Uterus (tissue), 3 donors: ENCODE measurements at regions not wholly inside any gene's neighbourhood (a gene's known extent, or its start where the extent isn't known, plus 50 kb on each side); places are given as distances from the start of the nearest gene placed in this dataset.

ENCODE experiments used
- DNase-seq, 2 donors: peaks; one replicate each; pipeline ENCODE4 v3.0.0-alpha.2; 2019 to 2020
- H3K27ac ChIP-seq, 2 donors: fragments of 200-600 bp; sonication (generic); 1 replicate in 1 of 2; 2 replicates in 1 of 2; pipeline ENCODE4 v1.5.1; 2016 to 2018
- H3K27me3 ChIP-seq, 2 donors: fragments of 200-600 bp; sonication (generic); one replicate each; pipeline ENCODE4 v1.5.1; 2018 to 2019; ENCODE audit warnings: control low read depth in 1 of 2
- H3K36me3 ChIP-seq, 2 donors: fragments of 200-600 bp; sonication (generic); one replicate each; pipeline ENCODE4 v1.5.1; 2019; ENCODE audit warnings: control low read depth in 1 of 2
- H3K4me1 ChIP-seq, 2 donors: fragments of 200-600 bp; sonication (generic); one replicate each; pipeline ENCODE4 v1.5.1; 2018 to 2019; ENCODE audit warnings: control low read depth in 1 of 2
- H3K4me3 ChIP-seq, 2 donors: fragments of 200-600 bp; sonication (generic); 1 replicate in 1 of 2; 2 replicates in 1 of 2; pipeline ENCODE4 v1.5.1; 2018 to 2019; ENCODE audit warnings: mild to moderate bottlenecking in 1 of 2
- H3K9me3 ChIP-seq, 2 donors: fragments of 200-600 bp; sonication (generic); one replicate each; pipeline ENCODE4 v1.5.1; 2019; ENCODE audit warnings: control low read depth in 1 of 2
- CTCF ChIP-seq, 4 experiments: fragments of 200-600 bp in 2 of 4; fragments of 450-650 bp in 2 of 4; sonication (generic) in 2 of 4; IDR thresholded peaks; one replicate each; pipeline ENCODE4 v1.5.1; 2016 to 2019; ENCODE audit warnings: antibody characterized with exemption in 4 of 4, mild to moderate bottlenecking in 2 of 4, moderate library complexity in 1 of 4
- POLR2A ChIP-seq, 2 donors: fragments of 450-650 bp; IDR thresholded peaks; one replicate each; pipeline ENCODE4 v1.6.1; 2016; ENCODE audit warnings: antibody characterized with exemption in 2 of 2, mild to moderate bottlenecking in 1 of 2, moderate library complexity in 1 of 2
- intact Hi-C: fragments of 100-400 bp; cut with DNase I; formaldehyde crosslinking; loops from one replicate; pipeline ENCODE4 v1.15.1; 2023; ENCODE audit warnings: low total_unique reads
- donor health status: DM: yes; HTN: yes; CAD: no.

GRCh38 chrX:145524931-145525330 is 277.6 kb downstream of the SPANXN1 start:
- Histone ChIP-seq H3K9me3 (no peaks in the 10 kb centered on the region), H3K4me3 (no peak overlapping the region), H3K4me1 (no peaks in the 10 kb centered on the region), H3K36me3 (no peaks in the 10 kb centered on the region), H3K27ac (no peak overlapping the region), H3K27me3 (no peaks in the 10 kb centered on the region)
- DNase-seq: no peak
- intact Hi-C loops: no loop called here
- TF ChIP-seq POLR2A (IDR thresholded peaks at IDR 0.05) (no peak), CTCF (IDR thresholded peaks at IDR 0.05) (no peak)

- intact Hi-C loops: no loop called here
These were observed 285.0 kb downstream of the SPANXN1 start for GRCh38 chrX:145532176-145532780.

GRCh38 chrX:145533534-145533933 is 284.1 kb upstream of the SLITRK2 start:
- no peak for TF ChIP-seq CTCF (IDR thresholded peaks at IDR 0.05)
- TF ChIP-seq POLR2A (IDR thresholded peaks at IDR 0.05): no peak
- no peak for DNase-seq
- intact Hi-C loops: no loop called here
- no peak overlapping the region for H3K4me3 ChIP-seq
- H3K27me3 ChIP-seq: no peaks in the 10 kb centered on the region
- no peaks in the 10 kb centered on the region for H3K4me1 ChIP-seq
- H3K27ac ChIP-seq: no peak overlapping the region
- no peaks in the 10 kb centered on the region for H3K9me3 ChIP-seq
- H3K36me3 ChIP-seq: no peaks in the 10 kb centered on the region

More at GRCh38 chrX:145532176-145532780, 285.0 kb downstream of the SPANXN1 start:
- H3K36me3 ChIP-seq: no peaks in the 10 kb centered on the region
- H3K4me1 ChIP-seq: no peaks in the 10 kb centered on the region
- H3K9me3 ChIP-seq: no peaks in the 10 kb centered on the region
- no peak overlapping the region for H3K27ac ChIP-seq
- TF ChIP-seq CTCF (IDR thresholded peaks at IDR 0.05) (no peak), POLR2A (IDR thresholded peaks at IDR 0.05) (no peak)
- H3K27me3 ChIP-seq: no peaks in the 10 kb centered on the region
- DNase-seq: no peak
- H3K4me3 ChIP-seq: no peak overlapping the region

- Histone ChIP-seq H3K27me3 (no peaks in the 10 kb centered on the region), H3K36me3 (no peaks in the 10 kb centered on the region), H3K4me1 (no peaks in the 10 kb centered on the region), H3K27ac (no peak overlapping the region), H3K4me3 (no peak overlapping the region), H3K9me3 (no peaks in the 10 kb centered on the region)
- intact Hi-C loops: no loop called here
- TF ChIP-seq POLR2A (IDR thresholded peaks at IDR 0.05): no peak
- TF ChIP-seq CTCF (IDR thresholded peaks at IDR 0.05): no peak
- DNase-seq: no peak
These were observed 268.1 kb upstream of the SLITRK2 start for GRCh38 chrX:145549496-145549895.

- no peak overlapping the region for H3K27ac ChIP-seq
- H3K4me3 ChIP-seq: no peak overlapping the region
- no peaks in the 10 kb centered on the region for H3K27me3 ChIP-seq
- no peak for TF ChIP-seq CTCF (IDR thresholded peaks at IDR 0.05)
- TF ChIP-seq POLR2A (IDR thresholded peaks at IDR 0.05): no peak
- no peaks in the 10 kb centered on the region for H3K9me3 ChIP-seq
- no peaks in the 10 kb centered on the region for H3K4me1 ChIP-seq
- H3K36me3 ChIP-seq: no peaks in the 10 kb centered on the region
- intact Hi-C loops: no loop called here
- no peak for DNase-seq
These were observed 265.0 kb upstream of the SLITRK2 start for GRCh38 chrX:145552643-145553042.
